IMR-90 (cell line): ENCODE measurements at regions not wholly inside any gene's neighbourhood (a gene's known extent, or its start where the extent isn't known, plus 50 kb on each side); places are given as distances from the start of the nearest gene placed in this dataset.

ENCODE experiments used
- ATAC-seq: fragments of 200-7000 bp; cut with Tn5 transposase; 2 replicates; pipeline ENCODE4 v1.9.1; 2020; ENCODE audit warnings: low read depth, mild to moderate bottlenecking, moderate library complexity
- BruUV-seq: library from RNA; stranded (reverse); fragments of 400-500 nt; replicated peaks from 2 replicates; lab custom pipeline; 2021; lab: Mats Ljungman, UMichigan
- CTCF ChIA-PET: fragments of 300-600 bp; formaldehyde crosslinking; extraction: SDS; loops from one replicate; lab custom pipeline; 2021; ENCODE audit warnings: antibody characterized with exemption; lab: Yijun Ruan, JAX
- POLR2A ChIA-PET: fragments of 300-600 bp; sonication (Branson Sonifier 250); formaldehyde crosslinking; loops from one replicate; lab custom pipeline; 2022; ENCODE audit warnings: antibody characterized with exemption; ENCODE audit not compliant: unreplicated experiment; lab: Charles Lee
- DNase-seq: peaks from one replicate; pipeline ENCODE4 v3.0.0; 2013
- H2AFZ ChIP-seq: replicated peaks from 2 replicates; pipeline ENCODE3; 2013; ENCODE audit warnings: low read length, mild to moderate bottlenecking; ENCODE audit not compliant: poor library complexity
- H2AK5ac ChIP-seq: 2 replicates; pipeline ENCODE4 v1.6.1; 2013; ENCODE audit warnings: low read depth, low read length, inconsistent platforms
- H2AK9ac ChIP-seq: replicated peaks from 2 replicates; pipeline ENCODE3; 2013; ENCODE audit warnings: mild to moderate bottlenecking, low read depth, low read length, moderate library complexity; ENCODE audit not compliant: poor library complexity
- H2BK120ac ChIP-seq: 2 replicates; pipeline ENCODE4 v1.6.1; 2013; ENCODE audit warnings: low read depth, low read length, inconsistent platforms
- H2BK15ac ChIP-seq: 3 replicates; pipeline ENCODE4 v1.6.1; 2013; ENCODE audit warnings: low read depth, low read length, inconsistent platforms
- H2BK20ac ChIP-seq: 2 replicates; pipeline ENCODE4 v1.6.1; 2013; ENCODE audit warnings: low read depth, mild to moderate bottlenecking, inconsistent platforms, low read length, moderate library complexity
- H2BK5ac ChIP-seq: 2 replicates; pipeline ENCODE4 v1.6.1; 2013; ENCODE audit warnings: mild to moderate bottlenecking, low read depth, low read length, inconsistent platforms; ENCODE audit not compliant: poor library complexity, severe bottlenecking
- H3K14ac ChIP-seq: replicated peaks from 2 replicates; pipeline ENCODE4 v1.6.1; 2013; ENCODE audit warnings: low read depth, low read length, inconsistent platforms
- H3K18ac ChIP-seq: 2 replicates; pipeline ENCODE4 v1.6.1; 2013; ENCODE audit warnings: low read depth, low read length, control low read depth
- H3K23ac ChIP-seq: 2 replicates; pipeline ENCODE4 v1.6.1; 2013; ENCODE audit warnings: low read depth, low read length, inconsistent platforms
- H3K27ac ChIP-seq: 2 replicates; pipeline ENCODE4 v1.5.1; 2013; ENCODE audit warnings: mild to moderate bottlenecking, control low read depth, low read length; ENCODE audit not compliant: insufficient read depth
- H3K27me3 ChIP-seq: 2 replicates; pipeline ENCODE4 v1.6.1; 2013; ENCODE audit warnings: low read length; ENCODE audit not compliant: control insufficient read depth, insufficient read depth
- H3K36me3 ChIP-seq: 2 replicates; pipeline ENCODE4 v1.6.1; 2013; ENCODE audit warnings: low read length, mixed read lengths; ENCODE audit not compliant: control insufficient read depth, insufficient read depth
- H3K4ac ChIP-seq: 2 replicates; pipeline ENCODE4 v1.6.1; 2013; ENCODE audit warnings: low read depth, low read length, inconsistent platforms
- H3K4me1 ChIP-seq: 2 replicates; pipeline ENCODE4 v1.6.1; 2013; ENCODE audit warnings: low read length, mixed read lengths; ENCODE audit not compliant: control insufficient read depth, insufficient read depth
- H3K4me2 ChIP-seq: 2 replicates; pipeline ENCODE4 v1.6.1; 2013; ENCODE audit warnings: low read depth, mild to moderate bottlenecking, control low read depth, low read length, moderate library complexity
- H3K4me3 ChIP-seq: 2 replicates; pipeline ENCODE4 v1.5.1; 2013; ENCODE audit warnings: low read depth, mild to moderate bottlenecking, control low read depth, low read length, moderate library complexity; ENCODE audit not compliant: insufficient read depth
- H3K56ac ChIP-seq: 2 replicates; pipeline ENCODE4 v1.6.1; 2013; ENCODE audit warnings: low read length, inconsistent platforms; ENCODE audit not compliant: insufficient read depth; ENCODE audit errors: extremely low read depth
- H3K79me1 ChIP-seq, 2 experiments: 2 replicates each; pipeline ENCODE4 v1.6.1; 2013; ENCODE audit warnings: low read length in 2 of 2, inconsistent platforms in 1 of 2, low read depth in 1 of 2
- H3K9ac ChIP-seq: 2 replicates; pipeline ENCODE4 v1.6.1; 2013; ENCODE audit warnings: low read depth, low read length, control low read depth
- H3K9me1 ChIP-seq: 2 replicates; pipeline ENCODE4 v1.6.1; 2013; ENCODE audit warnings: low read length, inconsistent platforms; ENCODE audit not compliant: insufficient read depth
- H3K9me3 ChIP-seq: 2 replicates; pipeline ENCODE4 v1.6.1; 2013; ENCODE audit warnings: low read length; ENCODE audit not compliant: control insufficient read depth, insufficient read depth
- H4K20me1 ChIP-seq: 2 replicates; pipeline ENCODE4 v1.6.1; 2013; ENCODE audit warnings: low read length, inconsistent platforms; ENCODE audit not compliant: insufficient read depth
- H4K5ac ChIP-seq: 2 replicates; pipeline ENCODE4 v1.6.1; 2013; ENCODE audit warnings: mild to moderate bottlenecking, low read depth, low read length, control low read depth
- H4K8ac ChIP-seq, 2 experiments: 2 replicates each; pipeline ENCODE4 v1.6.1; 2013; ENCODE audit warnings: low read depth in 2 of 2, low read length in 2 of 2, control low read depth in 1 of 2, inconsistent platforms in 1 of 2
- H4K91ac ChIP-seq: 2 replicates; pipeline ENCODE4 v1.6.1; 2013; ENCODE audit warnings: low read depth, low read length, inconsistent platforms; ENCODE audit not compliant: insufficient read depth
- BHLHE40 ChIP-seq: fragments of 150-350 bp; IDR thresholded peaks from 2 replicates; pipeline ENCODE4 v1.6.1; 2016; ENCODE audit warnings: mild to moderate bottlenecking, low read depth, low read length
- CEBPB ChIP-seq: IDR thresholded peaks from 2 replicates; pipeline ENCODE4 v1.6.1; 2012; ENCODE audit warnings: low read depth, low read length, improper control_type of control experiment
- CHD1 ChIP-seq: IDR thresholded peaks from 2 replicates; pipeline ENCODE4 v1.6.1; 2012; ENCODE audit warnings: low read depth, low read length, improper control_type of control experiment
- ELK1 ChIP-seq: fragments of 150-350 bp; IDR thresholded peaks from 2 replicates; pipeline ENCODE4 v1.6.1; 2016; ENCODE audit warnings: low read depth, mild to moderate bottlenecking, low read length, moderate library complexity, borderline replicate concordance
- MAFK ChIP-seq: IDR thresholded peaks from 2 replicates; pipeline ENCODE4 v1.6.1; 2012; ENCODE audit warnings: low read depth, low read length, improper control_type of control experiment
- MAZ ChIP-seq: IDR thresholded peaks from 2 replicates; pipeline ENCODE4 v1.6.1; 2012; ENCODE audit warnings: low read depth, mild to moderate bottlenecking, low read length, improper control_type of control experiment, moderate library complexity, borderline replicate concordance
- MXI1 ChIP-seq: IDR thresholded peaks from 2 replicates; pipeline ENCODE4 v1.6.1; 2012; ENCODE audit warnings: low read depth, mild to moderate bottlenecking, low read length, moderate library complexity, borderline replicate concordance
- NFE2L2 ChIP-seq: fragments of 150-350 bp; IDR thresholded peaks from 2 replicates; pipeline ENCODE4 v1.6.1; 2016; ENCODE audit warnings: low read depth, mild to moderate bottlenecking, low read length
- RAD21 ChIP-seq: IDR thresholded peaks from 2 replicates; pipeline ENCODE4 v1.6.1; 2012; ENCODE audit warnings: low read length, improper control_type of control experiment
- RCOR1 ChIP-seq: IDR thresholded peaks from 2 replicates; pipeline ENCODE4 v1.6.1; 2012; ENCODE audit warnings: mild to moderate bottlenecking, low read length, improper control_type of control experiment; ENCODE audit not compliant: insufficient replicate concordance
- SMC3 ChIP-seq: fragments of 150-350 bp; IDR thresholded peaks from 2 replicates; pipeline ENCODE4 v1.6.1; 2016; ENCODE audit warnings: low read depth, mild to moderate bottlenecking, antibody characterized with exemption, low read length, moderate library complexity
- USF2 ChIP-seq: fragments of 150-350 bp; IDR thresholded peaks from 2 replicates; pipeline ENCODE4 v1.6.1; 2017; ENCODE audit warnings: mild to moderate bottlenecking, antibody characterized with exemption, low read length, low read depth
- WGBS, 2 experiments: methylation state at CpG; one replicate each; pipeline versions ENCODE4 v1.1.5 to v1.1.7; 2013; ENCODE audit warnings: missing lambda C conversion rate in 2 of 2; ENCODE audit not compliant: insufficient read length in 1 of 2; ENCODE audit errors: extremely low coverage in 2 of 2; 5-methylcytosine and 5-hydroxymethylcytosine counted together
- dilution Hi-C: fragments of 300-500 bp; cut with HindIII; formaldehyde crosslinking; loops from one replicate; pipeline ENCODE4 v1.14.3; 2018; ENCODE audit warnings: low sequenced_read_pairs; ENCODE audit not compliant: unreplicated experiment
- in situ Hi-C: fragments of 300-500 bp; cut with MboI; formaldehyde crosslinking; loops from 3 replicates; pipeline ENCODE4 v1.14.3; 2019; ENCODE audit warnings: low sequenced_read_pairs, inconsistent platforms, mixed read lengths
- intact Hi-C: fragments of 100-400 bp; cut with micrococcal nuclease; formaldehyde crosslinking; loops from 2 replicates; pipeline ENCODE4 v1.10.0; 2022

GRCh38 chr5:53359916-53360517 lies 120.4 kb upstream of the FST start:
- no peak overlapping the region for H2AFZ ChIP-seq
- H2AK9ac ChIP-seq, result no peak overlapping the region
- no peaks in the 10 kb centered on the region for H3K9me3 ChIP-seq
- H3K18ac ChIP-seq, result peak overlapping the region; percentile 100
- peak overlapping the region; percentile 88 for H3K56ac ChIP-seq
- H4K8ac ChIP-seq, result peak overlapping the region; percentile 94 to 95
- H3K14ac ChIP-seq, result peak overlapping the region; percentile 93
- no peaks in the 10 kb centered on the region for H4K20me1 ChIP-seq
- in situ Hi-C loops, result no loop called here
- peak overlapping the region; percentile 90; the same call in 1 of the 2 replicates for H3K23ac ChIP-seq
- peak overlapping the region; percentile 42; the same call in 1 of the 2 replicates for H3K4me2 ChIP-seq
- ChIA-PET CTCF (no interaction called here), POLR2A (no interaction called here)
- DNase-seq, result peak; percentile 10
- H2BK20ac ChIP-seq, result peak overlapping the region; percentile 98
- H2BK15ac ChIP-seq, result peak overlapping the region; percentile 90; the same call in 1 of the 3 replicates
- no peaks in the 10 kb centered on the region for H3K27me3 ChIP-seq
- dilution Hi-C loops, result no loop called here
- peak overlapping the region; percentile 98 for H2AK5ac ChIP-seq
- no peak for ATAC-seq
- peak overlapping the region; percentile 97 for H2BK120ac ChIP-seq
- no peak overlapping the region for H3K4me3 ChIP-seq
- no peaks in the 10 kb centered on the region for H3K36me3 ChIP-seq
- H4K91ac ChIP-seq, result peak overlapping the region; percentile 96
- BruUV-seq, result no TSS peak
- H2BK5ac ChIP-seq, result peak overlapping the region; percentile 99
- WGBS, 2 experiments, result 100% methylated on average over 1 of the region's 4 CpGs; no CpG with 5 or more reads in 1 of the 2 experiments
- peak overlapping the region; percentile 88 for H3K4ac ChIP-seq
- H3K9ac ChIP-seq, result no peak overlapping the region
- peak overlapping the region; percentile 98; the same call in 1 of the 2 replicates for H4K5ac ChIP-seq
- peaks cover 16% of the 10 kb centered on the region for H3K4me1 ChIP-seq
- peaks cover 0 to 3% of the 10 kb centered on the region in 2 experiments; a peak in 1 of 4 replicates for H3K79me1 ChIP-seq
- intact Hi-C loops, result loop anchor here (2.0 to 10.0 kb wide), 3 partner anchors 97 to 185 kb away; no protein-coding TSS in a partner anchor
- TF ChIP-seq USF2, result no peak
- no peak for TF ChIP-seq CEBPB
- TF ChIP-seq RCOR1, result no peak
- no peak for TF ChIP-seq MAZ
- TF ChIP-seq NFE2L2, result no peak
- TF ChIP-seq SMC3, result no peak
- no peak for TF ChIP-seq BHLHE40
- TF ChIP-seq MAFK, result no peak
- TF ChIP-seq RAD21, result no peak
- no peak for TF ChIP-seq ELK1
- TF ChIP-seq MXI1, result no peak
- no peak for TF ChIP-seq CHD1
- peak overlapping the region; percentile 90 for H3K27ac ChIP-seq
- peaks cover 10% of the 10 kb centered on the region; the same call in 1 of the 2 replicates for H3K9me1 ChIP-seq
